ENCODE measurements at regions not wholly inside any gene's neighbourhood (a gene's known extent, or its start where the extent isn't known, plus 50 kb on each side); places are given as distances from the start of the nearest gene placed in this dataset.
A peak's percentile ranks its signal among the peaks of the same experiment; 100 is the strongest.

DNA sequence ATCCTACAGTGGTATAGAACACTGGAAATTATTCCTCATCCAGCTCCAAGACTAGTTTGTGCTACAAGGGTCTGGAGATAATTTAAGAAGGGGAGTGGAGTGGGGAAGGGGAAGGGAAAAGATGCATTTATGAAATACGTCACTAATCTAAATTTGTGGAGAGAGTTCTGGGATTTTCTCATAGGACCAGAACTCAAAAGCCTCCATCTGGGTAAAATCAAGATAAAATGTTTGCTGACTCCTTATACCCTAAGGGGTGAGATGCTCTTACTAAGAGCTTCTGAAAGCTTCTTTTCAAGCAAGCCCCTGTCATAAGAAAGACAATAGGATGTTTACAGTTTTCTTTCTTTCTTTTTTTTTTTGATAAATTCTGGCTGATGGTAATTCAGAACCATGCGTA is 88.5 kb upstream of the RBMS1 start:
- Histone ChIP-seq H3K9me3 (ENCODE audit: control insufficient read depth in 2 of 3, low read length in 3 of 3) (no peaks in the 10 kb centered on the region), H3K4me1 (ENCODE audit: control insufficient read depth in 2 of 2, insufficient read depth in 2 of 2, low read length in 2 of 2) (no peaks in the 10 kb centered on the region), H3K36me3 (ENCODE audit: control insufficient read depth in 2 of 3, insufficient read depth in 3 of 3, low read length in 3 of 3) (no peaks in the 10 kb centered on the region), H3K27me3 (ENCODE audit: control insufficient read depth in 2 of 2, insufficient read depth in 2 of 2, low read length in 2 of 2) (no peaks in the 10 kb centered on the region), H3K27ac (ENCODE audit: low read depth, low read length) (no peak overlapping the region), H3K4me3 (ENCODE audit: low read length) (no peak overlapping the region)
- Mint-ChIP-seq H3K36me3 (peaks cover 0 to 3% (median 0%) of the 10 kb centered on the region in 5 donors), H3K4me3 (no peak overlapping the region), H3K4me1 (peaks cover 3 to 35% (median 30%) of the 10 kb centered on the region in 7 donors), H3K27me3 (peaks cover 0 to 3% (median 0%) of the 10 kb centered on the region in 5 donors), H3K27ac (no peak overlapping the region), H3K9me3 (peaks cover 0 to 7% (median 0%) of the 10 kb centered on the region in 11 donors)
- ChIA-PET CTCF (no interaction called here), POLR2A (interaction anchor here (1.1 kb wide), 1 partner anchor 20 kb away, joined by 3 read pairs; no protein-coding TSS in a partner anchor)
- DNase-seq (no peak), ATAC-seq (no peak)
- intact Hi-C loops (cut with micrococcal nuclease), result no loop called here

DNA sequence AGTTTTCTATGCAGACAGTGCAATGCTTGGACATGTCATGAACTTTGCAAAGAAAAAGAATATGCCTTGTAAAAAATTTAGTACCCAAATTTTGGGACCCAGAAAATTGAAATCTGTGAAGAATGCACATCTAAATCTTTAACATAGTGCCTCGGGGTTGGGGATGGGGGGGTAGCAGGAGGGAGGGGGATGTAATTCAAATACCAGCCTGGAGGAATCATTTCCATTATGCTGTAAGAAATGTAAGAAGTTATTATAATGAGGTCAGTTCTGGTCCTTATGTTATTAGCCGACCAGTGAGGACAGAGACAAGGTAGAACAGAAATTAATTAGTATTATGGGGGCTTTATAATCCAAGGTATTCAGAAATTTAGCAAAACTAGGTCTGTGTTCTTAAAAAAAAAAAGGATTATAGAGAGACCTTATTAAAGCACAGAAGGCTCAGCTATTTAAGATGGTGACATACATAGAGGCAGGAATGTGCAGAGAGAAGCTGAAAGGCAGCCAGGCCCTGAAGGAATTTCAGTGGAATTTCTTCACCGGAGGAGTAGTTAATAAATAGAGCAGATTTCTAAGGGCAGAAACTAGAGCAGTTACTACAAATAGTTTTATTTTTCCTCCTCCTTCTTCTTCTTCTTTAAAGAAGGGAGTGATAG is 89.0 kb upstream of the RBMS1 start:
- no peak for ATAC-seq
- peaks cover 3 to 35% (median 30%) of the 10 kb centered on the region in 7 donors for H3K4me1 Mint-ChIP-seq

DNA sequence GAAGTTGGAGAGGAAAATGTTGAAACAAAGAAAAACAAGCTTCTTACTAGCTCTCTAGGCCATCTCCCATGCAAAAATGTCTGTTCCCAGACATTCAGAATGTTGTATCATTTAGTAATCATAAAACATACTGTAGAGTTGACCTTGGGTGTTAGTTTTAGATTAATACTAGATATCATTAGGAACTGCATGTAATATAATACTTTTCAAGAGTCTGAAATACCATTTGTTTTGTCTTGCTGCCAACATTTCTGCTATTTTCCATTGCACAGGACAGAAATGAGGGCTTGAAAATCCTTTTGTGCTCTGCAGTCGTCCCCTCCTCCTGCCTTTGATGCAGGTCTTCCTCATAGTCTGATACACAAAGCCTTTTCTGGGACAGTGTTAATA is 89.5 kb upstream of the RBMS1 start:
- ChIA-PET CTCF (no interaction called here), POLR2A (interaction anchor here (0.6 kb wide), 1 partner anchor 1336 kb away, joined by 4 read pairs; no protein-coding TSS in a partner anchor)
- intact Hi-C loops (cut with micrococcal nuclease), result no loop called here

More for the DNA sequence above, 89.0 kb upstream of the RBMS1 start:
- Histone ChIP-seq H3K9me3 (ENCODE audit: control insufficient read depth in 2 of 3, low read length in 3 of 3) (no peaks in the 10 kb centered on the region), H3K4me3 (ENCODE audit: low read length) (no peak overlapping the region), H3K36me3 (ENCODE audit: control insufficient read depth in 2 of 3, insufficient read depth in 3 of 3, low read length in 3 of 3) (no peaks in the 10 kb centered on the region), H3K27me3 (ENCODE audit: control insufficient read depth in 2 of 2, insufficient read depth in 2 of 2, low read length in 2 of 2) (no peaks in the 10 kb centered on the region), H3K4me1 (ENCODE audit: control insufficient read depth in 2 of 2, insufficient read depth in 2 of 2, low read length in 2 of 2) (no peaks in the 10 kb centered on the region), H3K27ac (ENCODE audit: low read depth, low read length) (no peak overlapping the region)
- DNase-seq, result no peak
- POLR2A ChIA-PET, result interaction anchor here (0.6 kb wide), 1 partner anchor 1336 kb away, joined by 4 read pairs; no protein-coding TSS in a partner anchor
- H3K27ac Mint-ChIP-seq, result no peak overlapping the region
- CTCF ChIA-PET, result no interaction called here
- H3K4me3 Mint-ChIP-seq, result no peak overlapping the region
- no peaks in the 10 kb centered on the region for H3K27me3 Mint-ChIP-seq
- no peaks in the 10 kb centered on the region for H3K36me3 Mint-ChIP-seq
- peaks cover 0 to 7% (median 0%) of the 10 kb centered on the region in 11 donors for H3K9me3 Mint-ChIP-seq
- intact Hi-C loops (cut with micrococcal nuclease), result no loop called here

DNA sequence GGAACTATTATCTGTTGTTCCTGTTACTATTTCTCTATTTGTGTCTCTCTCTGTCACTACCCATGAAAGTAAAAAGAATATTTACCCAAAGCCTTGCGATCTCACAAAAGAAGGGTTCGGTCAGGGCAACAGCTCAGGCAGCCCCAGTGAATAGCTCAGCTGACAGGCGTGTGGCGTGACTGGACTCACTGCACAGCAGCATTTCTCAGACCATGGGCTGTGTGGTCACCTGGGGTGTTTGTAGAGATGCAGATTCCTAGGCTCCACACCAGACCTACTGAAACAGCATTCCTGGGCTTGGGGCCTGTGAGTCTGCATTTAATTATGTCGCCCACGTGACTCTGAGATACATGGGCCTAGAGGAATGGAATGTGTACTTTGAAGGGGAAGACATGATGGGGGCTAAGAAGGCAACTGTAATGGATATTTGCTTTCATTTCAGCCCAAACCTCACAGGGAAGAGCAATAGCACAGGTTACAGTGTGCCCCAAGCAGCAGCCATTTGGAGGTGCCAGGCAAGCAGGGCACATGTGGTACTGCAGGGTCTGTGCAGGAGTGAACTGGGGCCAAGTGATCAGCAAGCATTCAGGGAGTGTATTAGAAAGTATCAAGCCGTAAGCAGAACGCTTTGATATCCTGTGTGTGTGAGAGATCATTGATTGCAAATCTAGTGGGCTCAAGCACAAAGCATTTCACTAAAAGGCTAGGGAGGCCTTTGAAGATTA is 90.4 kb upstream of the RBMS1 start:
- no peak overlapping the region for H3K27ac Mint-ChIP-seq
- H3K4me1 Mint-ChIP-seq, result peaks cover 3 to 35% (median 30%) of the 10 kb centered on the region in 7 donors
- intact Hi-C loops (cut with micrococcal nuclease), result no loop called here
- no peak overlapping the region for H3K27ac ChIP-seq (ENCODE audit: low read depth, low read length)
- no peak for DNase-seq
- no peak overlapping the region for H3K4me3 Mint-ChIP-seq
- no peak overlapping the region for H3K4me3 ChIP-seq (ENCODE audit: low read length)
- ChIA-PET POLR2A (no interaction called here), CTCF (no interaction called here)
- no peak for ATAC-seq
- H3K27me3 ChIP-seq (ENCODE audit: control insufficient read depth in 2 of 2, insufficient read depth in 2 of 2, low read length in 2 of 2), result no peaks in the 10 kb centered on the region
- no peaks in the 10 kb centered on the region for H3K36me3 ChIP-seq (ENCODE audit: control insufficient read depth in 2 of 3, insufficient read depth in 3 of 3, low read length in 3 of 3)
- H3K27me3 Mint-ChIP-seq, result no peaks in the 10 kb centered on the region
- no peaks in the 10 kb centered on the region for H3K4me1 ChIP-seq (ENCODE audit: control insufficient read depth in 2 of 2, insufficient read depth in 2 of 2, low read length in 2 of 2)
- peaks cover 0 to 7% (median 0%) of the 10 kb centered on the region in 11 donors for H3K9me3 Mint-ChIP-seq
- H3K36me3 Mint-ChIP-seq, result no peaks in the 10 kb centered on the region
- H3K9me3 ChIP-seq (ENCODE audit: control insufficient read depth in 2 of 3, low read length in 3 of 3), result no peaks in the 10 kb centered on the region

More for the DNA sequence above, 89.5 kb upstream of the RBMS1 start:
- Mint-ChIP-seq H3K4me1 (peaks cover 3 to 35% (median 30%) of the 10 kb centered on the region in 7 donors), H3K4me3 (no peak overlapping the region), H3K27me3 (no peaks in the 10 kb centered on the region), H3K27ac (no peak overlapping the region), H3K36me3 (no peaks in the 10 kb centered on the region), H3K9me3 (peaks cover 0 to 7% (median 0%) of the 10 kb centered on the region in 11 donors)
- H3K27ac ChIP-seq (ENCODE audit: low read depth, low read length), result no peak overlapping the region
- no peak for DNase-seq
- no peaks in the 10 kb centered on the region for H3K36me3 ChIP-seq (ENCODE audit: control insufficient read depth in 2 of 3, insufficient read depth in 3 of 3, low read length in 3 of 3)
- ATAC-seq, result no peak
- no peak overlapping the region for H3K4me3 ChIP-seq (ENCODE audit: low read length)
- no peaks in the 10 kb centered on the region for H3K27me3 ChIP-seq (ENCODE audit: control insufficient read depth in 2 of 2, insufficient read depth in 2 of 2, low read length in 2 of 2)
- H3K4me1 ChIP-seq (ENCODE audit: control insufficient read depth in 2 of 2, insufficient read depth in 2 of 2, low read length in 2 of 2), result no peaks in the 10 kb centered on the region
- no peaks in the 10 kb centered on the region for H3K9me3 ChIP-seq (ENCODE audit: control insufficient read depth in 2 of 3, low read length in 3 of 3)

DNA sequence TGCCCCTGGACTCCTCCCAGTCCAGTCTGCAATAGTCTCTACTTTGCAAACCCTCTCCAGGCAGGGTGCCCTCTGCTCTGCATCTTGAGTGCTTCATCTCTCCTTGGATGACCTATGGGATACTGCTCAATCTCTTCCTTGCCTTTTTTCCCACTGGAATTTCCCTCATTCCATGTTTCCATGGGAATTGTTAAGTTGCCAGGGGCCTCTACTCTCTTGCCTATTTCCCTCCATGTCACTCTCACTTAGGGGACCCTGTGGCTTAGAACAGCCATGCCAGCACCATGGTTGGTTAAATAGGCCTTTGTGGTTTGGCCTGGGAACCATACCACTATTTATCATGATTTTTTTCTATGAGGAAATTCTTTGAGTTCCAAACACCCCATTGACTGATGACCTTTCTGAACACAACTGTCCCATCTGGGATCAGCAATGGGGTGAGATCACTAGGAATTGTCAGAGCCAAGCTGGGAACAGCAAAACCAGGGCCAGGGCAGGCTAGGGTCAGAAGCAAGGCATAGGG is 91.4 kb upstream of the RBMS1 start:
- DNase-seq (no peak), ATAC-seq (no peak)
- peaks cover 3 to 35% (median 30%) of the 10 kb centered on the region in 7 donors for H3K4me1 Mint-ChIP-seq
- peaks cover 0 to 7% (median 0%) of the 10 kb centered on the region in 11 donors for H3K9me3 Mint-ChIP-seq
- H3K27me3 ChIP-seq (ENCODE audit: control insufficient read depth in 2 of 2, insufficient read depth in 2 of 2, low read length in 2 of 2), result no peaks in the 10 kb centered on the region
- peak overlapping the region in 1 of 10 donors; percentile 8 for H3K4me3 Mint-ChIP-seq
- no peaks in the 10 kb centered on the region for H3K9me3 ChIP-seq (ENCODE audit: control insufficient read depth in 2 of 3, low read length in 3 of 3)
- no peaks in the 10 kb centered on the region for H3K27me3 Mint-ChIP-seq
- no peak overlapping the region for H3K27ac ChIP-seq (ENCODE audit: low read depth, low read length)
- no peak overlapping the region for H3K27ac Mint-ChIP-seq
- ChIA-PET CTCF (no interaction called here), POLR2A (no interaction called here)
- no peak overlapping the region for H3K4me3 ChIP-seq (ENCODE audit: low read length)
- H3K36me3 ChIP-seq (ENCODE audit: control insufficient read depth in 2 of 3, insufficient read depth in 3 of 3, low read length in 3 of 3), result no peaks in the 10 kb centered on the region
- peaks cover 0 to 3% (median 0%) of the 10 kb centered on the region in 5 donors for H3K36me3 Mint-ChIP-seq
- intact Hi-C loops (cut with micrococcal nuclease), result no loop called here
- H3K4me1 ChIP-seq (ENCODE audit: control insufficient read depth in 2 of 2, insufficient read depth in 2 of 2, low read length in 2 of 2), result no peaks in the 10 kb centered on the region

DNA sequence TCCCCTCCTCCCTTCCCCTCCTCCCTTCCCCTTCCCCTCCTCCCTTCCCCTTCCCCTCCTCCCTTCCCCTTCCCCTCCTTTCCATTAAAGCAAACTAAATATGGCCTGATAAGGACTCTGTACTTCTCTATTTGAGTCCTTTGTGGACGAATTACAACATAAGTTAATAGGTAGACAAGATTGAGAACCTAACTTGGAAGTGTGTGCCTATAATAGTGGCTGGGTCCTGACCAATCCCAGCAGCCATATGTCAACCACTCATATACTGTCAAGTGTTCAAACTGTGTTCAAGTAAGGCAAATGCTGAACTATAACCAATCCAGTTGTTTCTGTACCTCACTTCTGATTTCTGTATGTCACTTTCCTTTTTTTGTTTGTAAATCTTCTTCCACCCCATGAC is 97.1 kb upstream of the RBMS1 start:
- Mint-ChIP-seq H3K4me1 (peaks cover 3 to 35% (median 22%) of the 10 kb centered on the region in 7 donors), H3K36me3 (peaks cover 0 to 11% (median 3%) of the 10 kb centered on the region in 5 donors), H3K4me3 (peak overlapping the region in 3 of 10 donors; percentile 39 to 48 (median 40)), H3K9me3 (peaks cover 2 to 37% (median 12%) of the 10 kb centered on the region in 11 donors), H3K27ac (peak overlapping the region in 7 of 9 donors; percentile 16 to 86 (median 53)), H3K27me3 (no peaks in the 10 kb centered on the region)
- ChIA-PET CTCF (no interaction called here), POLR2A (no interaction called here)
- DNase-seq, result peak in 2 of 9 donors; percentile 11 to 22
- H3K4me1 ChIP-seq (ENCODE audit: control insufficient read depth in 2 of 2, insufficient read depth in 2 of 2, low read length in 2 of 2), result no peaks in the 10 kb centered on the region
- ATAC-seq, result no peak
- H3K27ac ChIP-seq (ENCODE audit: low read depth, low read length), result no peak overlapping the region
- intact Hi-C loops (cut with micrococcal nuclease), result no loop called here
- no peaks in the 10 kb centered on the region for H3K36me3 ChIP-seq (ENCODE audit: control insufficient read depth in 2 of 3, insufficient read depth in 3 of 3, low read length in 3 of 3)
- no peak overlapping the region for H3K4me3 ChIP-seq (ENCODE audit: low read length)
- H3K27me3 ChIP-seq (ENCODE audit: control insufficient read depth in 2 of 2, insufficient read depth in 2 of 2, low read length in 2 of 2), result no peaks in the 10 kb centered on the region
- H3K9me3 ChIP-seq (ENCODE audit: control insufficient read depth in 2 of 3, low read length in 3 of 3), result no peaks in the 10 kb centered on the region

Measured in naive thymus-derived CD4-positive, alpha-beta T cell (primary cell).